Caco-2 (cell line): ENCODE measurements at regions not wholly inside any gene's neighbourhood (a gene's known extent, or its start where the extent isn't known, plus 50 kb on each side); places are given as distances from the start of the nearest gene placed in this dataset.

ENCODE experiments used
- BruUV-seq: library from RNA; stranded (reverse); fragments of 400-500 nt; replicated peaks from 2 replicates; lab custom pipeline; 2021; lab: Mats Ljungman, UMichigan
- CTCF ChIA-PET: fragments of 300-600 bp; sonication (Branson Sonifier 250); formaldehyde crosslinking; loops from one replicate; lab custom pipeline; 2022; ENCODE audit warnings: antibody characterized with exemption; lab: Charles Lee
- POLR2A ChIA-PET: fragments of 300-600 bp; sonication (Branson Sonifier 250); formaldehyde crosslinking; loops from one replicate; lab custom pipeline; 2022; ENCODE audit warnings: antibody characterized with exemption; lab: Charles Lee
- DNase-seq, 2 experiments: peaks; one replicate each; pipeline versions ENCODE4 v3.0.0 to v3.0.0-alpha.2; 2020 to 2022
- H3K27me3 ChIP-seq: replicated peaks from 2 replicates; pipeline ENCODE4 v1.6.0; 2011; ENCODE audit warnings: low read length; ENCODE audit not compliant: control insufficient read depth, insufficient read depth
- H3K36me3 ChIP-seq: 2 replicates; pipeline ENCODE4 v1.5.1; 2011; ENCODE audit warnings: low read length; ENCODE audit not compliant: control insufficient read depth, insufficient read depth
- H3K4me1 ChIP-seq: fragments of 250-450 bp; sonication (Bioruptor Pico); 2 replicates; pipeline ENCODE4 v1.5.1; 2020; ENCODE audit warnings: mild to moderate bottlenecking
- H3K4me3 ChIP-seq: 2 replicates; pipeline ENCODE4 v1.5.1; 2011; ENCODE audit warnings: low read depth, mild to moderate bottlenecking, control low read depth, low read length
- H3K9me3 ChIP-seq: fragments of 250-450 bp; sonication (Bioruptor Pico); 2 replicates; pipeline ENCODE4 v1.5.1; 2020; ENCODE audit warnings: mild to moderate bottlenecking, moderate library complexity
- H3K27ac Mint-ChIP-seq: one replicate; pipeline ENCODE4 v1.8.0; 2022; ENCODE audit warnings: mixed read lengths; ENCODE audit not compliant: unreplicated experiment
- H3K27me3 Mint-ChIP-seq: one replicate; pipeline ENCODE4 v1.8.0; 2022; ENCODE audit warnings: mixed read lengths; ENCODE audit not compliant: insufficient read depth, unreplicated experiment
- H3K36me3 Mint-ChIP-seq: one replicate; pipeline ENCODE4 v1.8.0; 2022; ENCODE audit warnings: mild to moderate bottlenecking, mixed read lengths; ENCODE audit not compliant: insufficient read depth, unreplicated experiment
- H3K4me1 Mint-ChIP-seq: one replicate; pipeline ENCODE4 v1.8.0; 2022; ENCODE audit warnings: low read depth, mixed read lengths; ENCODE audit not compliant: unreplicated experiment
- H3K4me3 Mint-ChIP-seq: one replicate; pipeline ENCODE4 v1.8.0; 2022; ENCODE audit warnings: mild to moderate bottlenecking, moderate library complexity, mixed read lengths; ENCODE audit not compliant: unreplicated experiment
- H3K9me3 Mint-ChIP-seq: one replicate; pipeline ENCODE4 v1.8.0; 2022; ENCODE audit warnings: mixed read lengths; ENCODE audit not compliant: unreplicated experiment
- intact Hi-C: fragments of 100-400 bp; cut with micrococcal nuclease; formaldehyde crosslinking; loops from one replicate; pipeline ENCODE4 v1.10.0; 2022; ENCODE audit not compliant: unreplicated experiment
- TF ChIP-seq, protein P1 (sequence below), 2 experiments: fragments of 200-600 bp in 1 of 2; IDR thresholded peaks; 1 replicate in 1 of 2; 2 replicates in 1 of 2; pipeline versions ENCODE4 v1.5.1 to v1.8.0; 2011 to 2022; ENCODE audit warnings: antibody characterized with exemption in 1 of 2, control low read depth in 1 of 2, inconsistent platforms in 1 of 2, low read depth in 1 of 2, low read length in 1 of 2, mild to moderate bottlenecking in 1 of 2, moderate library complexity in 1 of 2; ENCODE audit not compliant: insufficient read depth in 1 of 2, severe bottlenecking in 1 of 2, unreplicated experiment in 1 of 2

GRCh38 chr17:70629902-70630301, 460.6 kb downstream of the KCNJ2 start:
- Mint-ChIP-seq H3K9me3 (no peaks in the 10 kb centered on the region), H3K36me3 (no peaks in the 10 kb centered on the region), H3K4me1 (no peaks in the 10 kb centered on the region), H3K4me3 (no peak overlapping the region), H3K27me3 (peaks cover 21% of the 10 kb centered on the region), H3K27ac (no peak overlapping the region)
- BruUV-seq: no TSS peak
- intact Hi-C loops: no loop called here
- no peak overlapping the region for H3K4me3 ChIP-seq
- no peaks in the 10 kb centered on the region for H3K9me3 ChIP-seq
- TF ChIP-seq, protein P1, sequence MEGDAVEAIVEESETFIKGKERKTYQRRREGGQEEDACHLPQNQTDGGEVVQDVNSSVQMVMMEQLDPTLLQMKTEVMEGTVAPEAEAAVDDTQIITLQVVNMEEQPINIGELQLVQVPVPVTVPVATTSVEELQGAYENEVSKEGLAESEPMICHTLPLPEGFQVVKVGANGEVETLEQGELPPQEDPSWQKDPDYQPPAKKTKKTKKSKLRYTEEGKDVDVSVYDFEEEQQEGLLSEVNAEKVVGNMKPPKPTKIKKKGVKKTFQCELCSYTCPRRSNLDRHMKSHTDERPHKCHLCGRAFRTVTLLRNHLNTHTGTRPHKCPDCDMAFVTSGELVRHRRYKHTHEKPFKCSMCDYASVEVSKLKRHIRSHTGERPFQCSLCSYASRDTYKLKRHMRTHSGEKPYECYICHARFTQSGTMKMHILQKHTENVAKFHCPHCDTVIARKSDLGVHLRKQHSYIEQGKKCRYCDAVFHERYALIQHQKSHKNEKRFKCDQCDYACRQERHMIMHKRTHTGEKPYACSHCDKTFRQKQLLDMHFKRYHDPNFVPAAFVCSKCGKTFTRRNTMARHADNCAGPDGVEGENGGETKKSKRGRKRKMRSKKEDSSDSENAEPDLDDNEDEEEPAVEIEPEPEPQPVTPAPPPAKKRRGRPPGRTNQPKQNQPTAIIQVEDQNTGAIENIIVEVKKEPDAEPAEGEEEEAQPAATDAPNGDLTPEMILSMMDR (IDR thresholded peaks at IDR 0.05; ENCODE audit: insufficient read depth in 1 of 2, low read depth in 1 of 2, low read length in 1 of 2, severe bottlenecking in 1 of 2, unreplicated experiment in 1 of 2): no peak
- H3K27me3 ChIP-seq: no peaks in the 10 kb centered on the region
- ChIA-PET CTCF (no interaction called here), POLR2A (interaction anchor here (0.6 kb wide), 2 partner anchors 1059 to 1485 kb away, joined by 3 to 5 read pairs; no protein-coding TSS in a partner anchor)
- H3K4me1 ChIP-seq: no peaks in the 10 kb centered on the region
- no peaks in the 10 kb centered on the region for H3K36me3 ChIP-seq
- DNase-seq: no peak

DNA sequence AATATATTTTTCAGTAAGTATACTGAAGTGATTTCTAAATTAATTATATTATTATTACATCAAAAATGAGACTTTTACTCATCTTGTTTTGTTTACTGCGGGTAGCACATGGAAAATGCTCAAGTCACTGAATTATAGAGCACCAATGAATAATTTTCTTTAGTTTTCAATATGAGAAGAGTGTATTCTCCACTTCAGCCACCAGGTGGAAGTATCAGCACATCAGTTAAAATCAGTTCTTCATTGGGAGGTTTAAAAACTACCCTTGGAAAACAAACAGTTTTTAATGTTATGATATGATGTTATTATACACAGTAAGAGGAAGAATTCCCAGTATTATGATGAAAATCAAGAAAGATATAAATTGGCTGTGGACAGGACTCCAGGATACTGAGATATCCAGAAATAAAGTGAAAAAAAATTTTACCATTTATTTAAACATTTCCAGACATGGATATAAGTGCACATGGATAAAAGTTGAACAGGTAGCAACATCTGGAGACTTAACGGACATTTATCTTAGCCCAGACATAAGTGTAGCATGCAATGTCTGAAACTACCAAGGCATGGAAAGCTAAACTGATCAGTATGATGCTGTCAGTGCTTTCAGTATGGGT, 467.3 kb downstream of the KCNJ2 start:
- no peak overlapping the region for H3K4me3 Mint-ChIP-seq
- DNase-seq: peak in 1 of 2 experiments; percentile 38
- H3K36me3 ChIP-seq: no peaks in the 10 kb centered on the region
- ChIA-PET POLR2A (no interaction called here), CTCF (no interaction called here)
- H3K9me3 ChIP-seq: no peaks in the 10 kb centered on the region
- no peak overlapping the region for H3K27ac Mint-ChIP-seq
- no peaks in the 10 kb centered on the region for H3K9me3 Mint-ChIP-seq
- no peak overlapping the region for H3K4me3 ChIP-seq
- H3K27me3 Mint-ChIP-seq: peaks cover 13% of the 10 kb centered on the region
- TF ChIP-seq, protein P1 (IDR thresholded peaks at IDR 0.05; ENCODE audit: insufficient read depth in 1 of 2, low read depth in 1 of 2, low read length in 1 of 2, severe bottlenecking in 1 of 2, unreplicated experiment in 1 of 2): peak; percentile 67 to 71
- no peaks in the 10 kb centered on the region for H3K4me1 Mint-ChIP-seq
- H3K27me3 ChIP-seq: no peaks in the 10 kb centered on the region
- no peaks in the 10 kb centered on the region for H3K36me3 Mint-ChIP-seq
- intact Hi-C loops: loop anchor here (2.0 kb wide), 2 partner anchors 136 to 172 kb away; no protein-coding TSS in a partner anchor
- BruUV-seq: no TSS peak
- H3K4me1 ChIP-seq: no peaks in the 10 kb centered on the region

GRCh38 chr17:70642059-70642458, 472.7 kb downstream of the KCNJ2 start:
- Histone ChIP-seq H3K27me3 (no peaks in the 10 kb centered on the region), H3K36me3 (no peaks in the 10 kb centered on the region), H3K4me3 (no peak overlapping the region), H3K9me3 (no peaks in the 10 kb centered on the region), H3K4me1 (no peaks in the 10 kb centered on the region)
- Mint-ChIP-seq H3K4me3 (no peak overlapping the region), H3K27me3 (peaks cover 6% of the 10 kb centered on the region), H3K36me3 (no peaks in the 10 kb centered on the region), H3K27ac (no peak overlapping the region), H3K9me3 (no peaks in the 10 kb centered on the region), H3K4me1 (no peaks in the 10 kb centered on the region)
- ChIA-PET POLR2A (no interaction called here), CTCF (no interaction called here)
- BruUV-seq: no TSS peak
- DNase-seq: no peak
- intact Hi-C loops: no loop called here
- TF ChIP-seq, protein P1 (IDR thresholded peaks at IDR 0.05; ENCODE audit: insufficient read depth in 1 of 2, low read depth in 1 of 2, low read length in 1 of 2, severe bottlenecking in 1 of 2, unreplicated experiment in 1 of 2): no peak
